Epithelial cell of esophagus (primary cell): ENCODE measurements at regions not wholly inside any gene's neighbourhood (a gene's known extent, or its start where the extent isn't known, plus 50 kb on each side); places are given as distances from the start of the nearest gene placed in this dataset.

Experiments used
- DNase-seq: peaks from one replicate; pipeline ENCODE4 v3.0.0; 2010; ENCODE audit warnings: low read depth
- H3K4me3 ChIP-seq: 2 replicates; pipeline ENCODE4 v1.5.1; 2011; ENCODE audit warnings: mild to moderate bottlenecking, low read length, control low read depth
- TF ChIP-seq, protein P1 (sequence below): IDR thresholded peaks from 2 replicates; pipeline ENCODE4 v1.5.1; 2011; ENCODE audit warnings: low read depth, mild to moderate bottlenecking, low read length, control low read depth, inconsistent platforms; ENCODE audit not compliant: insufficient read depth; ENCODE audit errors: missing control alignments

DNA sequence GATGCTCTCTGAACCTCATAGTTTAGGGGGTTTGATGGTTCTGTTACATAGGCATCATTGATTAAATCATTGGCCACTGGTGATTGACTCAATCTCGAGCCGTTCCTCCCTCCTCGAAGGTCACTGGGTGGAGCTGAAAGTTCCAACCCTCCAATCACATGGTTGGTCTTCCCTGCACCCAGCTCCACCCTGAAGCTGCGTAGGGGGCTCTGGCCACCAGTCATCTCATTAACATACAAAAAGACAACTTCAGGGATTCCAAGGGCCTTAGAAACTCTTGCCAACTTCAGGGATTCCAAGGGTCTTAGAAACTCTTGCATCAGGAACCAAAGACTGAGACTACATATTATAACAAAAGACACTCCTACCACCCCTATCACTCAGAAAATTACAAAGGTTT lies 306.5 kb upstream of the TNRC6C start:
- TF ChIP-seq, protein P1, sequence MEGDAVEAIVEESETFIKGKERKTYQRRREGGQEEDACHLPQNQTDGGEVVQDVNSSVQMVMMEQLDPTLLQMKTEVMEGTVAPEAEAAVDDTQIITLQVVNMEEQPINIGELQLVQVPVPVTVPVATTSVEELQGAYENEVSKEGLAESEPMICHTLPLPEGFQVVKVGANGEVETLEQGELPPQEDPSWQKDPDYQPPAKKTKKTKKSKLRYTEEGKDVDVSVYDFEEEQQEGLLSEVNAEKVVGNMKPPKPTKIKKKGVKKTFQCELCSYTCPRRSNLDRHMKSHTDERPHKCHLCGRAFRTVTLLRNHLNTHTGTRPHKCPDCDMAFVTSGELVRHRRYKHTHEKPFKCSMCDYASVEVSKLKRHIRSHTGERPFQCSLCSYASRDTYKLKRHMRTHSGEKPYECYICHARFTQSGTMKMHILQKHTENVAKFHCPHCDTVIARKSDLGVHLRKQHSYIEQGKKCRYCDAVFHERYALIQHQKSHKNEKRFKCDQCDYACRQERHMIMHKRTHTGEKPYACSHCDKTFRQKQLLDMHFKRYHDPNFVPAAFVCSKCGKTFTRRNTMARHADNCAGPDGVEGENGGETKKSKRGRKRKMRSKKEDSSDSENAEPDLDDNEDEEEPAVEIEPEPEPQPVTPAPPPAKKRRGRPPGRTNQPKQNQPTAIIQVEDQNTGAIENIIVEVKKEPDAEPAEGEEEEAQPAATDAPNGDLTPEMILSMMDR = no peak
- no peak for DNase-seq
- H3K4me3 ChIP-seq = no peak overlapping the region

DNA sequence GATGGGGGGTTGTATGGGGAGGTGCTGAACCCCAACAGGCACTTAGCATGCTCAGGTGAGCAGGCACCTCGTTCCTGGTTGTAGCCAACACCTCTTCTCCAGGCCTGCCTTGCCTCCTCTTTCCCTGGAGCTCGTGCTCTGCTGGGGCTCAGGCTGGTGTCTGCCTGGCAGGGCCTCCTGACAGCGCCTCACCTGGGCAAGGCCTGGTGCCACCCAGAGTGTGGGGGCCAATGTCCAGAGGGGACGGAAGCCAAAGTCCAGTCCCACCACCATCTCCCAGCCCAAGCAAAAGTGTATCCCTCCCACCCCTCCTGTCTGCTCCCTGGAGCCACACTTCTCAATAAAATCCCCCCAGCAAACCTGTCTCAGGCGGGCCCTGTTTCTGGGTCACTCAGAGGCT lies 304.2 kb upstream of the TNRC6C start:
- H3K4me3 ChIP-seq = no peak overlapping the region
- DNase-seq = no peak
- TF ChIP-seq, protein P1 = no peak

GRCh38 chr17:77654850-77655249 lies 303.7 kb upstream of the TNRC6C start:
- no peak overlapping the region for H3K4me3 ChIP-seq
- TF ChIP-seq, protein P1 = no peak
- no peak for DNase-seq

GRCh38 chr17:77656054-77656453 lies 302.4 kb upstream of the TNRC6C start:
- TF ChIP-seq, protein P1 = no peak
- DNase-seq = no peak
- no peak overlapping the region for H3K4me3 ChIP-seq

DNA sequence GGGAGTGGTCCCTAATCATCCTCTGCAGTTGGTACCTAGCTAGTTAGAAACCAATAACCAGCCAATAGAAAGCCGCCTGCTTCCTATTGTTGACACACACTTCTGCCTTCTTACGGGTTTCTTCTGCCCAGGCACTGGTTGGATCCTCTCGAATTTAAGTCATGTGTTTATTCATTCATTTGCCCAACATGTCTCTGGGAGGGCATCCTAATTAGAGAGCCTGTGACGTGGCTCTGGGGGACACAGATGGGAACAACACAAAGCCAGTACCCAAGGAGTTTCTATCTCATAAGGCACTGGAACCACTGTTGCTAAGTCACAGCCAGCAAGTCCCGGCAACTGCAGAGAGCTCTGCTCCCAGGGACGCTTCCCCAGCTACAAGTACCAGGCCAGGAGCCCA lies 300.7 kb upstream of the TNRC6C start:
- DNase-seq = no peak
- H3K4me3 ChIP-seq = no peak overlapping the region
- TF ChIP-seq, protein P1 = no peak

DNA sequence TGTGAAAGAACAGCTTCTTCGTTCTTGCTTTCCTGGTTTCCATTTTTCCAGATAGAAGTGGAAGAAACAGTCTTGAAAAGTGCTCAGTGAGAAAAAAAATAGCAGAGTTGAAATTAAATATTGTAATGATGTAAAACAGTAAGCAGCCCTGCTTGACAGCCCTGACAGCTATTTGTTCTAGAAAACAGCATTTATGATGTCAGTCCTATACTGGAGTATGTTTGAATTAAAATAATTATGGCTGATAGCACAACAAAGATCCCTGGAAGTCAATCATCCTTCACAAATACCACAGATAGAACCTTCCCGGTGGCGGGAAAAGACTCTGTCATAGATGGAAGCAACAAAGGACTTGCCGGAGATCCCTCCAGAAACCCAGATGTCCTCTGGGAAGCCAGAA lies 298.0 kb upstream of the TNRC6C start:
- no peak for DNase-seq
- TF ChIP-seq, protein P1 = no peak
- no peak overlapping the region for H3K4me3 ChIP-seq

- TF ChIP-seq, protein P1 = no peak
- no peak overlapping the region for H3K4me3 ChIP-seq
- no peak for DNase-seq
Observed at GRCh38 chr17:77662833-77663232, 295.7 kb upstream of the TNRC6C start.
